ENCODE measurements at regions not wholly inside any gene's neighbourhood (a gene's known extent, or its start where the extent isn't known, plus 50 kb on each side); places are given as distances from the start of the nearest gene placed in this dataset.

DNA sequence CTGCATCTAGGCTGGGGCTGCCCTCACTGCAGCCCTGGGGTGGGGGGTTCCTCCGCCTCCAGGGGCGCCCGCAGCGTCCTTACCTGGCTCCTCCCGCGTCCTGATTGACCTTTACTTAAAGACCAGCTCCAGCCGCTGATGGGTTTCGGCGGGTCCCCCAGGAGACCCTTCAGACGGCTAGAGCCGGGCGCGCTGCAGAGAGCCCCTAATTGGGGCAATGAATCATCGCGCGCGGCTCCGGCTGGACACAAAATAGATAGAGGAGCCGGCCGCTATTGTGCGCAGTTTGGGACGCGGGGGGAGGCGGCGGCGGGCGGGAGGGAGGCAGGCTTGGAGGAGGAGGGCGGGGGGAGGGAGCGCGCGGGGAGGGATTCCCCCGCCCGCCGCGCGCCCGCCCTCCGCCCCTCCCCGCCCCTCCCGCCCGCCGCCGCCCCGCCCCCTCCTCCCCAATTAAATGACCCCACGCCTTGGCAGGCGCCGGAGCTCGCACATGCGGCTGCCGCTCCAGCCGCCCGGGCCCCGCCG is 56.5 kb upstream of the CIBAR2 start:
- TF ChIP-seq, protein P1, sequence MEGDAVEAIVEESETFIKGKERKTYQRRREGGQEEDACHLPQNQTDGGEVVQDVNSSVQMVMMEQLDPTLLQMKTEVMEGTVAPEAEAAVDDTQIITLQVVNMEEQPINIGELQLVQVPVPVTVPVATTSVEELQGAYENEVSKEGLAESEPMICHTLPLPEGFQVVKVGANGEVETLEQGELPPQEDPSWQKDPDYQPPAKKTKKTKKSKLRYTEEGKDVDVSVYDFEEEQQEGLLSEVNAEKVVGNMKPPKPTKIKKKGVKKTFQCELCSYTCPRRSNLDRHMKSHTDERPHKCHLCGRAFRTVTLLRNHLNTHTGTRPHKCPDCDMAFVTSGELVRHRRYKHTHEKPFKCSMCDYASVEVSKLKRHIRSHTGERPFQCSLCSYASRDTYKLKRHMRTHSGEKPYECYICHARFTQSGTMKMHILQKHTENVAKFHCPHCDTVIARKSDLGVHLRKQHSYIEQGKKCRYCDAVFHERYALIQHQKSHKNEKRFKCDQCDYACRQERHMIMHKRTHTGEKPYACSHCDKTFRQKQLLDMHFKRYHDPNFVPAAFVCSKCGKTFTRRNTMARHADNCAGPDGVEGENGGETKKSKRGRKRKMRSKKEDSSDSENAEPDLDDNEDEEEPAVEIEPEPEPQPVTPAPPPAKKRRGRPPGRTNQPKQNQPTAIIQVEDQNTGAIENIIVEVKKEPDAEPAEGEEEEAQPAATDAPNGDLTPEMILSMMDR (IDR thresholded peaks at IDR 0.05; ENCODE audit: unreplicated experiment): no peak
- Mint-ChIP-seq H3K9me3 (ENCODE audit: unreplicated experiment) (no peaks in the 10 kb centered on the region), H3K36me3 (ENCODE audit: low read depth, unreplicated experiment) (peaks cover 4% of the 10 kb centered on the region), H3K4me1 (ENCODE audit: unreplicated experiment) (peaks cover 45% of the 10 kb centered on the region), H3K4me3 (ENCODE audit: unreplicated experiment) (peak overlapping the region; percentile 78), H3K27ac (ENCODE audit: unreplicated experiment) (no peak overlapping the region), H3K27me3 (ENCODE audit: unreplicated experiment) (peaks cover 29% of the 10 kb centered on the region)
- no peak for DNase-seq (ENCODE audit: low spot score)

DNA sequence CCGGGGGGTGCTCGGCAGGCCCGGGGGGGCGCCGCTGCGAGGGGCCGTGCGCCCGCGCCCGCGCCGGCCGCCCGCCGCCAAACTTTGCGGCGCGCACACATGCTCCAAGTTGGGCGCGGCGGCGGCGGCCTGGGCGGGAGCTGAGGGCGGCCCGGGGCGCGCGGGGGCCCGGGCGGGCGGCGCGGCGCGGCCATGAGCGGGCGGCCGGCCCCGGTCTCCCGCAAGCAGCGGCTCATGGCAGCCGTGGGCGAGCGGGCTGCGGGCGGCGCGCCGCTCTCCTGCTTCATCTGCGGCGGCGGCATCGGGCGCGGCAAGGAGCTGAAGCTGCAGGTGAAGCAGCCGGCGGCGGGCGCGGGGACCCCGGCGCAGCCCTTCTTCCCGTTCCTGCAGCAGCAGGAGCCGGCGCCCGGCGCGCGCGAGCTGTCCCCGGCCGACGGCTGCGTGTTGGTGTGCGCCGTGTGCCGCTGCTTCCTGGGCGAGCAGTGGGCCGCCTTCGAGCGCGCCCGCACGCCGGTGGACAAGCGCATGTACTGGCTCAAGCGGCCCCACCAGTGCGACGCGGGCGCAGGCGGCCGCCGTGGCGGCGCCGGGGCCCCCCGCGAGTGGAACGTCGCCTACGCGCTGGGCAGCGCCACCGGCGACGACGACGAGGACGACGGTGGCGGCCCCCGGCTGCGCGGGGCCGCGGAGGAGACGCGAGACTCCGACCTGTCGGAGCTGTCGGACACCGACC is 57.2 kb upstream of the CIBAR2 start:
- Mint-ChIP-seq H3K9me3 (ENCODE audit: unreplicated experiment) (no peaks in the 10 kb centered on the region), H3K36me3 (ENCODE audit: low read depth, unreplicated experiment) (peaks cover 4% of the 10 kb centered on the region), H3K27me3 (ENCODE audit: unreplicated experiment) (peaks cover 33% of the 10 kb centered on the region)

GRCh38 chr16:85170066-85170491 is 57.8 kb upstream of the CIBAR2 start:
- Mint-ChIP-seq H3K36me3 (ENCODE audit: low read depth, unreplicated experiment) (peaks cover 4% of the 10 kb centered on the region), H3K27me3 (ENCODE audit: unreplicated experiment) (peaks cover 30% of the 10 kb centered on the region), H3K9me3 (ENCODE audit: unreplicated experiment) (no peaks in the 10 kb centered on the region), H3K27ac (ENCODE audit: unreplicated experiment) (no peak overlapping the region), H3K4me3 (ENCODE audit: unreplicated experiment) (no peak overlapping the region), H3K4me1 (ENCODE audit: unreplicated experiment) (peaks cover 57% of the 10 kb centered on the region)
- TF ChIP-seq, protein P1 (IDR thresholded peaks at IDR 0.05; ENCODE audit: unreplicated experiment): no peak
- no peak for DNase-seq (ENCODE audit: low spot score)

More for the DNA sequence above, 57.2 kb upstream of the CIBAR2 start:
- Mint-ChIP-seq H3K27ac (ENCODE audit: unreplicated experiment) (no peak overlapping the region), H3K4me3 (ENCODE audit: unreplicated experiment) (no peak overlapping the region), H3K4me1 (ENCODE audit: unreplicated experiment) (peaks cover 52% of the 10 kb centered on the region)
- TF ChIP-seq, protein P1 (IDR thresholded peaks at IDR 0.05; ENCODE audit: unreplicated experiment): no peak
- DNase-seq (ENCODE audit: low spot score): no peak

GRCh38 chr16:85170590-85171003 is 58.3 kb upstream of the CIBAR2 start:
- Mint-ChIP-seq H3K27me3 (ENCODE audit: unreplicated experiment) (peaks cover 27% of the 10 kb centered on the region), H3K4me3 (ENCODE audit: unreplicated experiment) (no peak overlapping the region), H3K36me3 (ENCODE audit: low read depth, unreplicated experiment) (peaks cover 4% of the 10 kb centered on the region), H3K27ac (ENCODE audit: unreplicated experiment) (no peak overlapping the region), H3K9me3 (ENCODE audit: unreplicated experiment) (no peaks in the 10 kb centered on the region), H3K4me1 (ENCODE audit: unreplicated experiment) (peaks cover 61% of the 10 kb centered on the region)
- DNase-seq (ENCODE audit: low spot score): no peak
- TF ChIP-seq, protein P1 (IDR thresholded peaks at IDR 0.05; ENCODE audit: unreplicated experiment): no peak

Data from endothelial cell (in vitro differentiated cells).